GM21423 (cell line): ENCODE measurements at regions not wholly inside any gene's neighbourhood (a gene's known extent, or its start where the extent isn't known, plus 50 kb on each side); places are given as distances from the start of the nearest gene placed in this dataset.
"Not testable (repeated sequence)": the region's sequence is repeated elsewhere in the genome, so short reads cannot be mapped to it uniquely, and the experiment has no call there.

ENCODE experiments used
- ATAC-seq: cut with Tn5 transposase; IDR thresholded peaks from one replicate; pipeline ENCODE4 v1.9.1; 2021; ENCODE audit warnings: mild to moderate bottlenecking, moderate library complexity; ENCODE audit not compliant: unreplicated experiment

DNA sequence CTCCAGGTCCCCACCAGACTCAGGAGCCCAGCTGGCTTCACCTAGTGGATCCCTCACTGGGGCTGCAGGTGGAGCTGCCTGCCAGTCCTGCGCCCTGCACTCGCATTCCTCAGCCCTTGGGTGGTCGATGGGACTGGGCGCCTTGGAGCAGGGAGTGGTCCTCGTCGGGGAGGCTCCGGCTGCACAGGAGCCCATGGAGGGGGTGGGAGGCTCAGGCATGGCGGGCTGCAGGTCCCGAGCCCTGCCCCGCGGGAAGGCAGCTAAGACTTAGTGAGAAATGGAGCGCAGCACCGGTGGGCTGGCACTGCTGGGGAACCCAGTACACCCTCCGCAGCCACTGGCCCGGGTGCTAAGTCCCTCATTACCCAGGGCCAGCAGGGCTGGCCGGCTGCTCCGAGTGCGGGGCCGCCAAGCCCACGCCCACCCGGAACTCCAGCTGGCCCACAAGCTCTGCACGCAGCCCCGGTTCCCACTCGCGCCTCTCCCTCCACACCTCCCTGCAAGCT, 203.4 kb downstream of the DSC3 start:
- not testable (repeated sequence) for ATAC-seq

DNA sequence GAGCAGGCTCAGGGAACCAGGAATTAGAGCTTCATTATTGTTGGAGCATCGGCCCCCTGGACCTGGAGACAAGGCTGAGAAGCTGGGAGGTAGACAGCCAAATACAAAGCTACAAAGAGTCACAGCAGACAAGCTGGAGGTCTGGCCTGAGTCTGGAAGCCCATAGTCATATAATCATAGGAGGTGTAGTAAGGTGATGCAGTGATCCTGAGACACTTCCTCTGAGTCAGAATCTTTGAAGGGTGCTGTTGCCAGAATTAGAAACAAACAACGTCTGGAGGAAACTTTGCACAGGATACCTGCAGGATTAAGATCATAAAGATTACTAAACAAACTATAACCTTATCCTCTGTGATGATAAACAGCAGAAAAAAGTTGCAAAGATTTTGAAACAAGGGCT, 213.8 kb downstream of the DSC3 start:
- no peak for ATAC-seq

DNA sequence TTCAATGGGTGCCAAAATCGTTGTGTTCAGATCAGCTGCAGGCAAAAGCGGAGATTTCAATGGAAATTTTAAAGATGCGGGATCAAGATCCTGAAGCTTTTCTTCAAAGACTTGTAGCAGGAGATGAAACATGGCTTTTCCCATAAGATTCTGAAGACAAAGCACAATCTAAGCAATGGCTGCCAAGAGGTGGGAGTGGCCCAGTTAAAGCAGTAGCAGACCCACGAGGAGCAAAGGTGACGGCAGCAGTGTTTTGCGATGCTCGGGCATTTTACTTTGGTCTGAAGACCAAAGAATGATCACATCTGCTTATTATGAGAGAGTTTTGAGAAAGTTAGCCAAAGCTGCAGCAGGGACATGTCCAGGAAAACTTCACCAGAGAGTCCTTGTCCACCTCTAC, 222.9 kb downstream of the DSC3 start:
- no peak for ATAC-seq

DNA sequence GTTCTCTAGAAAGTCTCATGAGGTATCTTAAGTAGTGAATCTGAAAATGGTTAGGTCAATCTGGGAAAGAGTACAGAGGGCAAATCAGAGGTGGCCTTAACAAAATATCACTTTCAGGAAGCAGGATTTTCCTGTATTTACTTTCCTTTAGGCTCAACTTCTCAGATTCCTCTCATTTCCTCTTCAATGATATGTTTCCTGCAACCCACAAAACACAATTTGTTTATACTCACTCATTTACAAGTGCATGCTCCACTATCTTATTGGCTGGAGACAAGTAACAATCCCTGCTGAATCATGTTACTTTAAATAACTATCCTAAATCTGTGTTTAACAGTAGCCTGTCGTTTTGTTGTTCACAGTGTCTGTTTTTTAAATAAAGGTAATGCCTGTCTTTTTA, 228.1 kb downstream of the DSC3 start:
- ATAC-seq: no peak

DNA sequence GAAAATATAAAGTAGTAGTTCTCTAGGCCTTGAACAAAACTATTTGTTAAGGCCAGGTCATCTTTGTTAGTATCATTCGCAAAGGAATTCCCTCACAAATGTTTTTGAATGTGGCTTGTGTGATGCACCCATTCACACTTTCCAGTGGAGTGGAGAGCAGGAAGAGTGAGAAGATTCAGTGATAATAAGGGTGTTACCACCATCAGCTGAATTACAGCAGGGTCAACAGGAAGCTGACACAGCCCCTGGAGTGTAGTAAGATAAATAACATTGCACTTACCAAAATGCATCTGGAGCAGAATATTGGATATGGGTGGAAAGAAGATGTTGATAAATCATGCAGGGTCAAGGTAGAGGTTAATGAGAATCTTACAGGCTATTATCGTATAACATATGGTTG, 231.0 kb downstream of the DSC3 start:
- ATAC-seq: no peak

DNA sequence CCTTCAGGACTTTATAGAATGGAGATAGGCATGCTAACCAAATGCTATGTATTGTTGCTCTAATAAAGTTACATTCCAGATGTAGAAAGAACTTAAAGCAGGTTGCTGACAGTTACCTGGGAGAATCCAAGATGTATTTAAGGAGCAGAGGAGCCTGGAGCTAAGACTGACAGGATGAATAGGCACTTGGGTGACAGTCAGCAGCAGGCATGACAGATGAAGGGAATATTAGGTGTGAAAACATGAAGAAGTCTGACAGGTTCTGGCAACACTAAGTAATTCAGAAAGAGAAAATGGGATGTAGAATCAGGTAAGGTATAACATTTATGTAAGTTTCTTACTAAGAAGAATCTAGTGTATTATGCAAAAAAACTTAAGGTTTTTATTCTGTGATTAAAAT, 232.0 kb downstream of the DSC3 start:
- no peak for ATAC-seq

DNA sequence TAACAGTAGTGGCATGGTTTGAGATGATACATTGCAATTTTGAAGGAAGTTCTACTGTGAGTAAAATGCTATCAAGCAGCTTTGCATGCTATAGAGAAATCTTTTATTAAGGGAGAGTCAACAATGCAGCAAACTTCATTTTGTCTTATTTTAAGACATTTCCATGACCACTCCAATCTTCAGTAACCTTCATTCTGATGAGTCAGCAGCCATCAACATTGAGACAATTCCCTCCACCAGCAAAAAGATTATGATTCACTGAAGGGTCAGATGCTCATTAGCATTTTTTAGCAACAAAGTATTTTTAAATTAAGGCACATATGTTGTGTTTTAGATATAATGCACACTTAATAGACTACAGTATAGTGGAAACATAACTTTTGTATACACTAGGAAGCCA, 235.7 kb downstream of the DSC3 start:
- ATAC-seq: no peak

DNA sequence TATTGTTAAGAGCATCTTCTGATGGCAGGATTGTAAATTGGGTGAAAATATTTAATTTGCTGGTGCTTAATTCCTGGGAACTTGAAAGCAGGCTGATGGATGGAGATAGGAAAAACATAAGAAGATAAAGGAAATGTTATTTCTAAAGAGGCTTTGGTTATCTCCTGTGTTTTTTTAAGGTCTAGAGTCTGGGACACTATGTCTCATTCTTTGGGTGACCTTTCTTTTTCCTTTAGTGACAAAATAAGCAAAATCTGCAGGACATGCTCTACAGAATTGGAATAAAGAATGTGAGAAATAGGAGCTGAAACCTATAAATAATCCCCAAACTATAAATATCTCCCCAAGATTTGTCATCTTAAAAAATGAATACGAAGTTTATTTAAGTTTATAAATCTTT, 241.7 kb downstream of the DSC3 start:
- ATAC-seq: no peak

DNA sequence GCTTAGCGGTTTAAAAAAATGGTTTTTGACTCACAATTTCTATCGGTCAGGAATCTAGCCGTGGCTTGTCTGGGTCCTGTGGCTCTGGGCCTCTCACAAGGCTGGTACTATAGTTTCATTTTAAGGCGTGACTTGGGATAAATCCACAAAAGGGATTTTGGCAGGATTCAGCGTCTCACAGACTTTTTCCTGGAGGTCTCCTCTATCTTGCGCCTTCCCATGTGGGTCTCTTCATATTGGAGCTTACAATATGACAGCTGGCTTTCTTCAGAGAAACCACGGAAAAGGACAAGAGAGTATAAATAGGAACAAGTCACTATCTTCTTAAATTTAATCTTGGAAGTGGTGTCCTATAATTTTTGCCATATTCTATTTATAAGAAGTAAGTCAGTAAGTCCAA, 250.5 kb downstream of the DSC3 start:
- ATAC-seq: no peak

DNA sequence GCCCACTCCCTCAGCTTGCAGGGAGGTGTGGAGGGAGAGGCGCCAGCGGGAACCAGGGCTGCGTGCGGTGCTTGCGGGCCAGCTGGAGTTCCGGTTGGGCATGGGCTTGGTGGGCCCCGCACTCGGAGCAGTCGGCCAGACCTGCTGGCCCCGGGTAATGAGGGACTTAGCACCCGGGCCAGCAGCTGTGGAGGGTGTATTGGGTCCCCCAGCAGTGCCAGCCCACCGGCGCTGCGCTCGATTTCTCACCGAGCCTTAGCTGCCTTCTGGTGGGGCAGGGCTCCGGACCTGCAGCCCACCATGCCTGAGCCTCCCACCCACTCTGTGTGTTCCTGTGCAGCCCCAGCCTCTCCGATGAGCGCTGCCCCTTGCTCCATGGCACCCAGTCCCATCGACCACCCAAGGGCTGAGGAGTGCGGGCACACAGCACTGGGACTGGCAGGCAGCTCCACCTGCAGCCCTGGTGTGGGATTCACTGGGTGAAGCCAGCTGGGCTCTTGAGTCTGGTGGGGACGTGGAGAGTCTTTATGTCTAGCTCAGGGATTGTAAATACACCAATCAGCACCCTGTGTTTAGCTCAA, 254.0 kb downstream of the DSC3 start:
- not testable (repeated sequence) for ATAC-seq

DNA sequence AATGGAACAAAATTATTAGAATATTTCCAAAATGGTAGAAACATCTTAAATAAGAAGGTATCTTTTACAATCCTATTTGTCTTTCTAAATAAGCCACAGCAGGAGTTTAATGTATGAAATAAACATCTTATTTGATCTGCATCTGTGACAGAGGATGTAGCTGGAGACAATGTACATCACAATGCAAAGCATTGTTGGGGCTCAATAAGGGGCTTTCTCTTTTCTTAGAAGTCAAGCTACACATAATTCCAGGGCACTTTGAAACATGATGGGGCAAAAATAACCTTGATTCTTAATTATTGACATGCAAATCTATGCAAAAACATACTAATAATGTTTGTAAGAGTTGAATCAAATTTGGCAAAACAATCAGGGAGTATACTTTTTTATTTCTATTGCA, 255.1 kb downstream of the DSC3 start:
- ATAC-seq: no peak

DNA sequence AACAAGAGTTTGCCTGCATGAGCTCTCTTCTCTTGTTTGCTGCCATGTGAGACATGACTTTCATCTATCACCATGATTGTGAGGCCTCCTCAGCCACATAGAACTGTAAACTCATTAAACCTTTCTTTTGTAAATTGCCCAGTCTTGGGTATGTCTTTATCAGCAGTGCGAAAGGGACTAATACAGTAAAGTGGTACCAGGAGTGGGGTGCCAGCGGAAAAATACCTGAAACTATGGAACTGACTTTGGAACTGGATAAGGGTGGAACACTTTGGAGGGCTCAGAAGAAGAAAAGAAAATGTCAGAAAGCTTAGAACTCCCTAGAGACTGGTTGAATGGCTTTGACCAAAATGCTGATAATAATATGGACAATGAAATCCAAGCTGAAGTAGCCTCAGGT, 260.9 kb downstream of the DSC3 start:
- no peak for ATAC-seq

DNA sequence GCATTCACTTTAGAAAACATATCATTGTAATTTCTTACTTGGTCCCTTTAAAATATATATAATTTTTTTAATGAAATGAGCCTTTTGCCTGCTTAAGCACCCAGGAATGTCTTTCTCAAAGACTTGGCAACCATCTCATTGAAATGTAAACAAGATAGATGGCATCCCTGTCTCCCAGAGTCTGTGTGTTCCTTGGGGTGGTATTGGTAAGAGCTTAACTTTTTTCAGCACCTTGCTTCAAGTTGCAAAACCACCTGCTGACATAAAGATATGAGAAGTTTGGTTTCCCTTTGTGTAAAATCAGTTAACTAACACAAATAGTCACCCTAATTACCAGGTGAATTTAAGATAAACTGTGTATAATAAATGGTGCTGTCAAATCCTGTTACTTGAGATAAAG, 266.9 kb downstream of the DSC3 start:
- ATAC-seq: no peak

DNA sequence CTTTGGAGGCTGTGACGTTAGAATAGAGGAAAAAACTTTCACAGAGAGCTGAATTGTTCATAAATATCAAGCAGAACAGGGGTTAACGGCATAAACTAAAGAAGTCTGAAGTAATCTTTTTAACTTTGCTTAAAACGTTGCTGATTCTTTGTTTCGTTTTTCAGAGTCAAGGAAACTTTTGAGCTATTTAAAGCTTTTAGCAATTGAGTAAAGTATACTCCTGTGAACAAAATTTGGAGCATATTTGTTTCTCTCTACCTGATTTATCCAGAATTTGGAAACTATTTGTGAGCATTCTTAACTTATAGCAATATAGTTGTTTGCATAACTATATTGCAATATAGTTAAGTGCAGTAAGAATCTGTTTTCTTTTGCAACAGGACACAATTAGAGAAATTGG, 270.4 kb downstream of the DSC3 start:
- ATAC-seq: not testable (repeated sequence)

DNA sequence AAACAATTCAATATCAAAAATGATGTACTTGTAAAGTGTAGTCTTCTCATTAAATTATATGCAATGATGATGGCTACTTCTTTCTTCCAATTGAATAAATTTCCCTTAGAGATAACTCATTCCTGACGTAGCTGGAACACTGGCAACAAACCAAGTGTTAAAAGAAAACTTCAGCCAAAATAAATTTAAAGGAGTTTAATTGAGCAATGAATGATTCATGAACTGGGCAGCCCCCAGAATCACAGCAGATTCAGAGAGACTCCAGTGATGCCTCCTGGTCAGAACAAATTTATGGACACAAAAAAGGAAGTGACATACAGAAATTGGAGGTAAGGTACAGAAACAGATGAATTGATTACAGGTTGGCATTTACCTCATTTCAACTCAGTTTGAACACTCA, 276.5 kb downstream of the DSC3 start:
- no peak for ATAC-seq

DNA sequence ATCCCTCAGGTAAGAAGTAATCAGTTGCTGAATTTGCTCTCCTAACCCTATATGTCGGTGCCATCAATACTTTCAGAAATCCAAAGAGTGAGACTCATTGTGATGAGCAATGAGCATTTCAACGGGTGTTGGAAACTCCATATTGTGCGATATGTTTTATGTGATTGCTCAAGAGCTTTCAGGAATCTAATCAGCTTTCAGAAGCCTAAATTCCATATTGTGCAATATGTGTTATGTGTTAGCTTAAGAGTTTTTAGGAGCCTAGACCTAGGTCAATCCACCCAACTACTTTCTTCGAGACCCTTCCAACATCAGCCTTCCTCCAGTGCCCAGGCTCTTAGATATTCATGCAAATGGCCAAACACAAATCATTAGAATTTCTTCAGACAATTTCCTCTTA, 277.3 kb downstream of the DSC3 start:
- no peak for ATAC-seq

DNA sequence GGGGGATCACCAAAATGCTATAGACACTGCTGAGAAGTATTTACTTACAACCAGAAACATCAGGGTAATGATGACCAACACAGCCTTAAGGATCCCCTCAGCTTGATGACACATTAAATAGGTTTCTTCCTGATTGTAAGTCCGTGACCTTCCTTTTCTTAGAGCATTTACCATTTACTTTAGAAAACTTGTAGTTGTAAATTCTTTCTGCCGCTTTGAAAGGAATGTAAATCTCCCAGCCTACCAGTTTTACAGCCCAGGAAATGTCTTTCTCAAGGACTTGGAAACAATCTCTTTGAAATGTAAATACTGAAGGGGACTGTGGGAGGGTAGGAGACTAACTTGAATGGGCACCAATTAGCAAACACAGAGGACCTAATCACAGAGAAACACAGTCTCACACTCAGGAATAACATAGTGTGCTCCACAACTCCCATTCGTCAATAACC, 278.6 kb downstream of the DSC3 start:
- no peak for ATAC-seq

DNA sequence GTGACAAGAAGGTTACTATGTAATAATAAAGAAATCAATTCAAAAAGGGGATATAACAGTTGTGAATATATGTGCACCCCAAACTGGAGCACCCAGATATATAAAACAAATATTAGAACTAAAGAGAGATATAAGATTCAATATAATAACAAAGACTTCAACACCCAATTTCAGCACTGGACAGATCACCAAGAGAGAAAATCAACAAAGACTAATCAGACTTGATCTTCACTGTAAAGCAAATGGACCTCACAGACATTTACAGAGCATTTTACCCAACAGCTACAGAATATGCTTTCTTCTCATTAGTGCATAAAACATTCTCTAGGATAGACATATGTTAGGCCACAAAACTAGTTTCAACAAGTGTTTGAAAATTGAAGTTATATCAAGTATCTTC, 287.7 kb downstream of the DSC3 start:
- no peak for ATAC-seq

DNA sequence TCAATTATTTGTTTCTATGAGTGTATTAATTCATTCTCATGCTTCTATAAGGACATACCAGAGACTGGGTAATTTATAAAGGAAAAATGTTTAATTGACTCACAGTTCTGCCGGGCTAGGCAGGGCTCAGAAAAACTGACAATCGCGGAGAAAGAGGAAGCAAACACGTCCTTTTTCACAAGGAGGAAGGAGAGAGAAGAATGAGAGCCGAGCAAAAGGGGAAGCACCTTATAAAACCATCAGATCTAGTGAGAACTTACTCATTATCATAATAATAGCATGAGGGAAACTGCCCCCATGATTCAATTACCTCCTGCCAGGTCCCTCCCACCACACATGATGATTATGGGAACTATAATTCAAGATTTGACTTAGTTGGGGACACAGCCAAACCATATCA, 294.0 kb downstream of the DSC3 start:
- no peak for ATAC-seq

DNA sequence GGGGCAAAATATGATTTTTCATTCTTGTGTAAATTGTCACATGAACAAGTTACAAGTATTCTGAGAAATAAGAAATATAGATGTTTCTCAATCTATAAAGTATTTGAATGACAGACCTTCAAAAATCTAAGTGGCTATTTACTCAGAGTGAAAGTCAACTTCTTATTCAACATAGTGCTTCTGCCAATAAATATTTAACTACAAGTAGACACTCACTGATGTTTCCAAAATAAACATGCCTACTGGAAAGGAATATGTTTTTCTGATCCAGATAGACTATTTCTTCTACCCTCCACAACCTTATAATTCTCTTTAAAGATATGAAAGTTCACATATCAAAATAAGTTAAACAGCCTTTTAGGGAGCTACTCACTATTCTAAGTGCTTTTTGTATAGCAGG, 296.3 kb downstream of the DSC3 start:
- ATAC-seq: no peak

DNA sequence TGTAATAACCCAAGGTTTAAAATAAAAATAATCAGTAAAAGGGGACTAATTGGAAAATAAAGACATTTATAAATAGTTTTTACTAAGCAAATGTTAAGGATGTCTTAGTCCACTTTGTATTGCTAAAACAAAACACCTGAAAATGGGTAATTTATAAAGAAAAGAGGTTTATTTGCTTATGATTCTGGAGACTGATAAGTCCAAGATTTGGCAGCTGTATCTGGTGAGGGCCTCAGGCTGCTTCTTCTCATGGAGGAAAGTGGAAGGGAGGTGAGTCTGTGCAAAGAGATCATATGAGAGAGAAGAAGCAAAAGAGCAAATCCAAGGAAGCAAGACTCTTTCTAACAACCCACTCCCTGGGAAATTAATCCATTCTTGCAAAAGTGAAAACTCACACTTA, 299.5 kb downstream of the DSC3 start:
- ATAC-seq: no peak

DNA sequence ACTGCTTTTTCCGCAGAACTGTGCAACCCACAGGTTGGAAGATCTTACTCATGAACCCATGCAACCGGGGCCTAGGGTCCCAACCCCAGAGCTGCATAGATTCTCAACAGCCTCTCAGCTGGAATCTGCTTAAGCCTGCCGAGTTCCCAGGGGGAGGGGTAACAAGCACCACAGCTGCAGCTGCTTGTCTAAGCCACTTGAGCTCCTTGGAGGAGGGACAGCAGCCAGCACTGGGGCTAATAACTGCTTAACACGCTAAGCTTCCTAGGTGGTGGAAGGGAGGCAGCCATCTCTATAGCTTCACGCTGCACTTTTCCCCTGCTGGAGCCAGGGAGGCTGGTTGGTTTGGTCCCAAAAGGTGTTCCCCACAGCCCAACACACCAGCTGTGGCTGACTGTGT, 311.6 kb downstream of the DSC3 start:
- no peak for ATAC-seq

DNA sequence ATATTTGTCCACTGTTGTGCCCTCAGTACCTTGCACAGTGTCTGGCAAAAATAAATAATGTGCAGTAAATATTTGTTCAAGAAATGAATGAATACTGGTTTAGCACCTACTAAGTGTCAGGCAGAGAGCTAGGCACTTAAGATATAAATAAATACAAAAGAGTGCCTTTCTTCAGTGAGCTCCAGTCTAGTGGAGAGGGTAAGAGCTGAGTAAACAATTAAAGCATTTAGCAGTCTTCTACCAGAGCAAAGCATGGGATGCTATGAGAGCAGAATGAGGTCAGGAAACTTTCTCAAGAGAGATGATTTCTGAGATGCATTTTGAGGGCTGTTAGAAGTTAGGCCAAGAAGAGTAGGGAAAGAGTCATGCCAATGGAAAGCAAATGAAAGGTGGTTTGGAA, 314.7 kb downstream of the DSC3 start:
- no peak for ATAC-seq
